ENCODE measurements at regions not wholly inside any gene's neighbourhood (a gene's known extent, or its start where the extent isn't known, plus 50 kb on each side); places are given as distances from the start of the nearest gene placed in this dataset.

DNA sequence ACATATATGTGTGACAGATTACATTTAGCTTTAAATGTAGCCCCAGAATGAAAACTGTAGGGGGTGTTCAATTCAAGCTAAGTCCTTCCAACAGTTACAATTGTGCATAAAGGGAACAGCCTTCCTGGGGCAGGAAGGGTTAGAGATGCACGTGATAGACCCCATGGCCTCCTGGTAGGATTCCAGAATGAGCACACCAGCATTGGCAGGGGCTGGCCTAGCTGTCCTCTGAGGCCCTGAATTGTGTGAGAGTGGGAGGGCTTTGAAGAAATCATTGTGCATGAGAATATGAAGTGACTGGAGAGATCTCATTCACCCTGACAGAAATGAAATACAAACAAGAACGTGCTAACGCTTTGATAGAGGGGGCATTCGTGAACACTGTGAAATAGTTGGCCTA, 663.8 kb upstream of the KLF4 start:
- TF ChIP-seq, protein P1, sequence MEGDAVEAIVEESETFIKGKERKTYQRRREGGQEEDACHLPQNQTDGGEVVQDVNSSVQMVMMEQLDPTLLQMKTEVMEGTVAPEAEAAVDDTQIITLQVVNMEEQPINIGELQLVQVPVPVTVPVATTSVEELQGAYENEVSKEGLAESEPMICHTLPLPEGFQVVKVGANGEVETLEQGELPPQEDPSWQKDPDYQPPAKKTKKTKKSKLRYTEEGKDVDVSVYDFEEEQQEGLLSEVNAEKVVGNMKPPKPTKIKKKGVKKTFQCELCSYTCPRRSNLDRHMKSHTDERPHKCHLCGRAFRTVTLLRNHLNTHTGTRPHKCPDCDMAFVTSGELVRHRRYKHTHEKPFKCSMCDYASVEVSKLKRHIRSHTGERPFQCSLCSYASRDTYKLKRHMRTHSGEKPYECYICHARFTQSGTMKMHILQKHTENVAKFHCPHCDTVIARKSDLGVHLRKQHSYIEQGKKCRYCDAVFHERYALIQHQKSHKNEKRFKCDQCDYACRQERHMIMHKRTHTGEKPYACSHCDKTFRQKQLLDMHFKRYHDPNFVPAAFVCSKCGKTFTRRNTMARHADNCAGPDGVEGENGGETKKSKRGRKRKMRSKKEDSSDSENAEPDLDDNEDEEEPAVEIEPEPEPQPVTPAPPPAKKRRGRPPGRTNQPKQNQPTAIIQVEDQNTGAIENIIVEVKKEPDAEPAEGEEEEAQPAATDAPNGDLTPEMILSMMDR (IDR thresholded peaks at IDR 0.05): no peak
- TF ChIP-seq POLR2A (IDR thresholded peaks at IDR 0.05): no peak
- no peak for TF ChIP-seq POLR2AphosphoS5 (IDR thresholded peaks at IDR 0.05; ENCODE audit: insufficient read depth in 1 of 2, low read depth in 1 of 2)

Data from vagina (tissue), 2 donors.